A549 (cell line): ENCODE measurements at regions not wholly inside any gene's neighbourhood (a gene's known extent, or its start where the extent isn't known, plus 50 kb on each side); places are given as distances from the start of the nearest gene placed in this dataset.

Source experiments
- ATAC-seq, 2 experiments: fragments of 200-7000 bp in 1 of 2; fragments of >200 bp in 1 of 2; cut with Nextera tagmentation in 1 of 2; cut with Tn5 transposase in 1 of 2; 3 replicates each; pipeline versions ENCODE4 v1.8.0 to v1.9.1; 2018 to 2020; ENCODE audit warnings: mild to moderate bottlenecking in 1 of 2, moderate library complexity in 1 of 2
- CTCF ChIA-PET: fragments of 300-600 bp; sonication (Branson Sonifier 250); formaldehyde crosslinking; extraction: SDS; loops from one replicate; lab custom pipeline; 2021; ENCODE audit warnings: antibody characterized with exemption, inconsistent platforms; lab: Yijun Ruan, JAX
- POLR2A ChIA-PET: fragments of 350-600 bp; formaldehyde crosslinking; extraction: SDS; loops from one replicate; lab custom pipeline; 2021; ENCODE audit warnings: antibody characterized with exemption, inconsistent platforms; lab: Yijun Ruan, JAX
- DNase-seq, 2 experiments: peaks; one replicate each; pipeline versions ENCODE4 v3.0.0 to v3.0.0-alpha.2; 2011 to 2016; ENCODE audit warnings: low read depth in 1 of 2, low spot score in 1 of 2
- FAIRE-seq: peaks from 2 replicates; lab custom pipeline; 2011; peaks lifted over from hg19 to GRCh38; lab: Jason Lieb, UNC
- H3K27ac ChIP-seq, 2 experiments: fragments of >200 bp; sonication (Bioruptor Twin); formaldehyde crosslinking; 3 replicates each; pipeline ENCODE4 v1.5.1; 2016 to 2017
- H3K4me1 ChIP-seq: fragments of >200 bp; sonication (Bioruptor Twin); formaldehyde crosslinking; 3 replicates; pipeline ENCODE4 v1.6.1; 2016
- H3K4me2 ChIP-seq: fragments of >200 bp; sonication (Bioruptor Twin); formaldehyde crosslinking; 3 replicates; pipeline ENCODE4 v1.6.1; 2016
- H3K4me3 ChIP-seq: fragments of >200 bp; sonication (Bioruptor Twin); formaldehyde crosslinking; 3 replicates; pipeline ENCODE4 v1.5.1; 2016
- H3K9me3 ChIP-seq: fragments of >200 bp; sonication (Bioruptor Twin); formaldehyde crosslinking; 3 replicates; pipeline ENCODE4 v1.6.1; 2016
- BHLHE40 ChIP-seq: IDR thresholded peaks from 2 replicates; pipeline ENCODE4 v1.6.1; 2012; ENCODE audit warnings: low read depth, low read length, inconsistent platforms
- CBX8 ChIP-seq: fragments of 200-600 bp; sonication (generic); IDR thresholded peaks from 2 replicates; pipeline ENCODE4 v1.6.1; 2016
- CEBPB ChIP-seq, 2 experiments: fragments of >200 bp in 1 of 2; sonication (Bioruptor Twin) in 1 of 2; formaldehyde crosslinking in 1 of 2; IDR thresholded peaks; 2 replicates each; pipeline ENCODE4 v1.6.1; 2012 to 2016
- CHD2 ChIP-seq: fragments of 150-350 bp; IDR thresholded peaks from 2 replicates; pipeline ENCODE4 v1.6.1; 2014; ENCODE audit warnings: low read length; ENCODE audit not compliant: partially characterized antibody
- E2F6 ChIP-seq: IDR thresholded peaks from 2 replicates; pipeline ENCODE4 v1.6.1; 2012; ENCODE audit warnings: low read depth, borderline replicate concordance
- EHMT2 ChIP-seq: fragments of 200-600 bp; sonication (generic); IDR thresholded peaks from 2 replicates; pipeline ENCODE4 v1.6.1; 2016; ENCODE audit warnings: antibody characterized with exemption, low read depth, mild to moderate bottlenecking, moderate library complexity
- FOSB ChIP-seq: fragments of 250-450 bp; sonication (Bioruptor Pico); IDR thresholded peaks from 2 replicates; pipeline ENCODE4 v1.5.0; 2020; ENCODE audit warnings: mild to moderate bottlenecking, moderate library complexity
- FOSL2 ChIP-seq, 2 experiments: fragments of 450-650 bp in 1 of 2; fragments of >200 bp in 1 of 2; sonication (Bioruptor Twin) in 1 of 2; formaldehyde crosslinking; IDR thresholded peaks; 2 replicates each; pipeline versions ENCODE4 v1.5.0 to v1.6.1; 2016 to 2020; ENCODE audit warnings: mild to moderate bottlenecking in 1 of 2, moderate library complexity in 1 of 2
- GATA3 ChIP-seq: IDR thresholded peaks from 2 replicates; pipeline ENCODE4 v1.6.1; 2012; ENCODE audit warnings: borderline replicate concordance
- HDAC2 ChIP-seq: fragments of 200-600 bp; sonication (generic); IDR thresholded peaks from 2 replicates; pipeline ENCODE4 v1.6.1; 2016
- HES2 ChIP-seq: fragments of >200 bp; sonication (Bioruptor Twin); formaldehyde crosslinking; IDR thresholded peaks from 2 replicates; pipeline ENCODE4 v1.6.1; 2016
- HEYL ChIP-seq: fragments of 250-450 bp; sonication (Bioruptor Pico); IDR thresholded peaks from 2 replicates; pipeline ENCODE4 v1.8.0; 2021; ENCODE audit warnings: mild to moderate bottlenecking, moderate library complexity
- HOXB13 ChIP-seq: fragments of 250-450 bp; sonication (Bioruptor Pico); IDR thresholded peaks from 2 replicates; pipeline ENCODE4 v1.5.0; 2020; ENCODE audit warnings: low read depth, mild to moderate bottlenecking, moderate library complexity
- JUN ChIP-seq, 2 experiments: fragments of >200 bp; sonication (Bioruptor Twin); formaldehyde crosslinking; IDR thresholded peaks; 2 replicates in 1 of 2; 3 replicates in 1 of 2; pipeline ENCODE4 v1.6.1; 2016 to 2017
- KDM1A ChIP-seq: fragments of 200-600 bp; sonication (generic); IDR thresholded peaks from 2 replicates; pipeline ENCODE4 v1.6.1; 2016; ENCODE audit warnings: low read depth, mild to moderate bottlenecking
- MAX ChIP-seq: IDR thresholded peaks from 2 replicates; pipeline ENCODE4 v1.6.1; 2012
- POLR2A ChIP-seq: IDR thresholded peaks from 2 replicates; pipeline ENCODE4 v1.6.1; 2012; ENCODE audit warnings: mild to moderate bottlenecking, low read length
- RAD21 ChIP-seq, 2 experiments: fragments of >200 bp in 1 of 2; sonication (Bioruptor Twin) in 1 of 2; formaldehyde crosslinking in 1 of 2; IDR thresholded peaks in 1 of 2; conservative IDR thresholded peaks in 1 of 2; 2 replicates in 1 of 2; 3 replicates in 1 of 2; pipeline ENCODE4 v1.6.1; 2012 to 2018; ENCODE audit warnings: inconsistent platforms in 1 of 2
- REST ChIP-seq: fragments of 200-600 bp; sonication (generic); IDR thresholded peaks from 2 replicates; pipeline ENCODE4 v1.6.1; 2016; ENCODE audit warnings: antibody characterized with exemption, mild to moderate bottlenecking, moderate library complexity
- RFX5 ChIP-seq: fragments of 450-650 bp; IDR thresholded peaks from 2 replicates; pipeline ENCODE4 v1.7.1; 2014; ENCODE audit warnings: antibody characterized with exemption, mild to moderate bottlenecking, moderate library complexity
- SMC3 ChIP-seq: fragments of >200 bp; sonication (Bioruptor Twin); formaldehyde crosslinking; IDR thresholded peaks from 3 replicates; pipeline ENCODE4 v1.6.1; 2018; ENCODE audit warnings: inconsistent platforms
- SREBF2 ChIP-seq: fragments of 450-650 bp; IDR thresholded peaks from 2 replicates; pipeline ENCODE4 v1.6.1; 2014; ENCODE audit warnings: mild to moderate bottlenecking, moderate library complexity
- TP53 ChIP-seq: fragments of 250-450 bp; sonication (Bioruptor Pico); IDR thresholded peaks from 2 replicates; pipeline ENCODE4 v1.5.0; 2021; ENCODE audit warnings: mild to moderate bottlenecking, moderate library complexity
- WGBS: methylation state at CpG from one replicate; pipeline ENCODE4 v1.1.6; 2017; ENCODE audit errors: missing lambda C conversion rate; 5-methylcytosine and 5-hydroxymethylcytosine counted together
- TF ChIP-seq, protein P1 (sequence below): fragments of 150-350 bp; IDR thresholded peaks from 2 replicates; pipeline ENCODE4 v1.6.1; 2014; ENCODE audit warnings: low read depth, mild to moderate bottlenecking, low read length
- TF ChIP-seq, protein P2 (sequence below): fragments of 250-450 bp; sonication (Bioruptor Pico); IDR thresholded peaks from 2 replicates; pipeline ENCODE4 v1.5.0; 2020; ENCODE audit warnings: low read depth, mild to moderate bottlenecking, moderate library complexity

DNA sequence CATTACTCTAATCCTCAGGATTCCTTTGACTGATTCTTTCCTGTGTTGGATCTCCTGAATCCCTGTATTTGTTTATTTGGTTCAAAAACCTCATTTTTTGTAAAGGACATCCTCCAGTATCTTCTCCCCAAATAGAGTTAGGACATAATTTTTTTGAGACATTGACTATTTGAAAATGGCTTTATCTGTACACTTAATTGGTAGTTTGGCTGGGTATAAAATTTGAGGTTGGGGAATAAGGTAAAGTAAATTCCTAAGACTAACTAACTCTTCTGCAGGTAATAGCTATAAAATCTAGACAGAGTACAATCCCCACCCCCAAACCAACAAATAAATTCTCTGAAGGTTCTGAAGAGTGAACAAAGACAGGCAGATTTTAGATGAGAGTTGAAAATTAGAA lies 114.4 kb downstream of the CTTN start:
- no peak for FAIRE-seq
- H3K4me3 ChIP-seq, result no peak overlapping the region
- no peaks in the 10 kb centered on the region for H3K4me1 ChIP-seq
- ChIA-PET POLR2A (no interaction called here), CTCF (interaction anchor here (0.6 kb wide), 1 partner anchor 15 kb away, joined by 3 read pairs; no protein-coding TSS in a partner anchor)
- no peak for DNase-seq
- H3K4me2 ChIP-seq, result no peak overlapping the region
- peaks cover 12% of the 10 kb centered on the region; the same call in 1 of the 3 replicates for H3K9me3 ChIP-seq
- no peak overlapping the region for H3K27ac ChIP-seq
- ATAC-seq, result no peak
- TF ChIP-seq CBX8, result no peak
- TF ChIP-seq, protein P1, sequence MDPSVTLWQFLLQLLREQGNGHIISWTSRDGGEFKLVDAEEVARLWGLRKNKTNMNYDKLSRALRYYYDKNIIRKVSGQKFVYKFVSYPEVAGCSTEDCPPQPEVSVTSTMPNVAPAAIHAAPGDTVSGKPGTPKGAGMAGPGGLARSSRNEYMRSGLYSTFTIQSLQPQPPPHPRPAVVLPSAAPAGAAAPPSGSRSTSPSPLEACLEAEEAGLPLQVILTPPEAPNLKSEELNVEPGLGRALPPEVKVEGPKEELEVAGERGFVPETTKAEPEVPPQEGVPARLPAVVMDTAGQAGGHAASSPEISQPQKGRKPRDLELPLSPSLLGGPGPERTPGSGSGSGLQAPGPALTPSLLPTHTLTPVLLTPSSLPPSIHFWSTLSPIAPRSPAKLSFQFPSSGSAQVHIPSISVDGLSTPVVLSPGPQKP, result no peak
- TF ChIP-seq, protein P2, sequence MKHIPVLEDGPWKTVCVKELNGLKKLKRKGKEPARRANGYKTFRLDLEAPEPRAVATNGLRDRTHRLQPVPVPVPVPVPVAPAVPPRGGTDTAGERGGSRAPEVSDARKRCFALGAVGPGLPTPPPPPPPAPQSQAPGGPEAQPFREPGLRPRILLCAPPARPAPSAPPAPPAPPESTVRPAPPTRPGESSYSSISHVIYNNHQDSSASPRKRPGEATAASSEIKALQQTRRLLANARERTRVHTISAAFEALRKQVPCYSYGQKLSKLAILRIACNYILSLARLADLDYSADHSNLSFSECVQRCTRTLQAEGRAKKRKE, result no peak
- no peak for TF ChIP-seq CHD2
- no peak for TF ChIP-seq FOSL2 (IDR thresholded peaks at IDR 0.05)
- TF ChIP-seq FOSL2 (CRISPR knock-in tag; IDR thresholded peaks at IDR 0.05), result no peak
- no peak for TF ChIP-seq JUN (IDR thresholded peaks at IDR 0.05)
- no peak for TF ChIP-seq E2F6

GRCh38 chr11:70517203-70517602 lies 118.9 kb downstream of the CTTN start:
- ATAC-seq, result no peak
- 79% methylated on average over 7 of the region's 7 CpGs for WGBS
- H3K4me3 ChIP-seq, result no peak overlapping the region
- TF ChIP-seq CEBPB (IDR thresholded peaks at IDR 0.05) (no peak), BHLHE40 (no peak), POLR2A (no peak), HES2 (no peak), EHMT2 (no peak), REST (no peak), FOSB (CRISPR knock-in tag) (no peak), MAX (no peak), HOXB13 (CRISPR knock-in tag) (no peak), RAD21 (conservative IDR thresholded peaks at IDR 0.05 in 1 of 2, IDR thresholded peaks at IDR 0.05 in 1 of 2) (no peak), GATA3 (no peak), SMC3 (no peak), KDM1A (no peak), TP53 (CRISPR knock-in tag) (no peak), HDAC2 (no peak), SREBF2 (no peak), HEYL (CRISPR knock-in tag) (no peak), RFX5 (no peak)
- TF ChIP-seq, all 56 proteins: peak for 0
- DNase-seq (no peak), FAIRE-seq (no peak)
- peaks cover 12% of the 10 kb centered on the region; the same call in 1 of the 3 replicates for H3K9me3 ChIP-seq
- CTCF ChIA-PET, result interaction anchor here (1.1 kb wide), 1 partner anchor 21 kb away, joined by 3 read pairs; no protein-coding TSS in a partner anchor
- POLR2A ChIA-PET, result no interaction called here
- H3K4me2 ChIP-seq, result no peak overlapping the region
- H3K27ac ChIP-seq, result no peak overlapping the region
- no peaks in the 10 kb centered on the region for H3K4me1 ChIP-seq
